ENCODE measurements at regions not wholly inside any gene's neighbourhood (a gene's known extent, or its start where the extent isn't known, plus 50 kb on each side); places are given as distances from the start of the nearest gene placed in this dataset.
"Not testable (repeated sequence)": the region's sequence is repeated elsewhere in the genome, so short reads cannot be mapped to it uniquely, and the experiment has no call there.

DNA sequence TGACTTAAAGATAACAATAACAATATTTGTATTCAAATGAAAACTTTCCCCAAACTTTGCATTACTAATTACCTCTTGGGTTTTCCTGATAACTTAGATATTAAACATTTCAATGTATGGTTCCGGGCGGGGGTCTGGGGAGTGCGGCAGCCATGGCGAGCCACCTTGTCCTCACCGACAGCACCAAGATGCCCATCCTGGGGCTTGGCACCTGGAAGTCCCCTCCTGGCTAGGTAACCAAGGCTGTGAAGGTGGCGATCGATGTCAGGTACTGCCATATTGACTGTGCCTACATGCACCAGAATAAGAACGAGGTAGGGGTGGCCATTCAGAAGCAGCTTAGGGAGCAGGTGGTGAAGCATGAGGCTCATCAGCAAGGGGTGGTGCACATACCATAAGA is 478.7 kb downstream of the CNTN3 start:
- no peak overlapping the region for H3K4me3 ChIP-seq
- ChIA-PET CTCF (no interaction called here), POLR2A (no interaction called here)
- no peaks in the 10 kb centered on the region for H3K4me1 ChIP-seq
- no peak overlapping the region for H3K27ac ChIP-seq
- DNase-seq (ENCODE audit: low read depth in 1 of 2, low spot score in 1 of 2) (no peak), ATAC-seq (no peak), FAIRE-seq (no peak)
- no peaks in the 10 kb centered on the region for H3K9me3 ChIP-seq
- no peak overlapping the region for H3K4me2 ChIP-seq
- no peak for TF ChIP-seq HOXB5 (CRISPR knock-in tag; IDR thresholded peaks at IDR 0.05)
- no peak for TF ChIP-seq NFE2L2 (conservative IDR thresholded peaks at IDR 0.05; ENCODE audit: low read length)
- TF ChIP-seq, protein P1, sequence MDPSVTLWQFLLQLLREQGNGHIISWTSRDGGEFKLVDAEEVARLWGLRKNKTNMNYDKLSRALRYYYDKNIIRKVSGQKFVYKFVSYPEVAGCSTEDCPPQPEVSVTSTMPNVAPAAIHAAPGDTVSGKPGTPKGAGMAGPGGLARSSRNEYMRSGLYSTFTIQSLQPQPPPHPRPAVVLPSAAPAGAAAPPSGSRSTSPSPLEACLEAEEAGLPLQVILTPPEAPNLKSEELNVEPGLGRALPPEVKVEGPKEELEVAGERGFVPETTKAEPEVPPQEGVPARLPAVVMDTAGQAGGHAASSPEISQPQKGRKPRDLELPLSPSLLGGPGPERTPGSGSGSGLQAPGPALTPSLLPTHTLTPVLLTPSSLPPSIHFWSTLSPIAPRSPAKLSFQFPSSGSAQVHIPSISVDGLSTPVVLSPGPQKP (IDR thresholded peaks at IDR 0.05; ENCODE audit: low read depth, low read length), result no peak
- TF ChIP-seq, protein P2, sequence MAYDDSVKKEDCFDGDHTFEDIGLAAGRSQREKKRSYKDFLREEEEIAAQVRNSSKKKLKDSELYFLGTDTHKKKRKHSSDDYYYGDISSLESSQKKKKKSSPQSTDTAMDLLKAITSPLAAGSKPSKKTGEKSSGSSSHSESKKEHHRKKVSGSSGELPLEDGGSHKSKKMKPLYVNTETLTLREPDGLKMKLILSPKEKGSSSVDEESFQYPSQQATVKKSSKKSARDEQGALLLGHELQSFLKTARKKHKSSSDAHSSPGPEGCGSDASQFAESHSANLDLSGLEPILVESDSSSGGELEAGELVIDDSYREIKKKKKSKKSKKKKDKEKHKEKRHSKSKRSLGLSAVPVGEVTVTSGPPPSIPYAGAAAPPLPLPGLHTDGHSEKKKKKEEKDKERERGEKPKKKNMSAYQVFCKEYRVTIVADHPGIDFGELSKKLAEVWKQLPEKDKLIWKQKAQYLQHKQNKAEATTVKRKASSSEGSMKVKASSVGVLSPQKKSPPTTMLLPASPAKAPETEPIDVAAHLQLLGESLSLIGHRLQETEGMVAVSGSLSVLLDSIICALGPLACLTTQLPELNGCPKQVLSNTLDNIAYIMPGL (CRISPR knock-in tag; IDR thresholded peaks at IDR 0.05; ENCODE audit: borderline replicate concordance), result no peak
- TF ChIP-seq PHF8 (IDR thresholded peaks at IDR 0.05; ENCODE audit: borderline replicate concordance, low read depth), result no peak
- TF ChIP-seq FOXS1 (CRISPR knock-in tag; IDR thresholded peaks at IDR 0.05), result no peak
- WGBS (ENCODE audit: missing lambda C conversion rate), result 27% methylated on average over 7 of the region's 8 CpGs

DNA sequence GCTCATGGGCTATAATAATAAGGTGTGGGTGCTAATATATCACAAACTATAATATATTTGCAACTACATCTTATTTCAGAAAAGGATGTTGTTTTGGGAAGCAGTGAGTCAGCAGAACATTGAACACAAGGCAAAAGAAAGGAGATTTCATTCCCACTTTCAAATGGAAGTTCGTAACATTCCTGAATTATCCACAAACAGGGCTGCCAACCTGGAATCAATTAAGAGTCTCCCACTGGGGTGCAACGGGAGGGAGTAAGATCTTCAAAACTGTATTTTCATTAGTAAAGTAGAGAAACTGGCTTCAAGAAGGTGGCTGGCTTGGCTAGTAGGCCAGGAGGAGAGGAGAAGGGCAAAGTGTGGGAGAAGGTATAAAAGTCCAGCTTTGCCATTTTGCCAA is 479.6 kb downstream of the CNTN3 start:
- ChIA-PET CTCF (no interaction called here), POLR2A (no interaction called here)
- Histone ChIP-seq H3K27ac (no peak overlapping the region), H3K4me2 (no peak overlapping the region), H3K4me3 (no peak overlapping the region), H3K4me1 (no peaks in the 10 kb centered on the region), H3K9me3 (no peaks in the 10 kb centered on the region)
- TF ChIP-seq BHLHE40 (IDR thresholded peaks at IDR 0.05; ENCODE audit: low read depth, low read length) (no peak), RFX5 (IDR thresholded peaks at IDR 0.05) (no peak), GATA3 (IDR thresholded peaks at IDR 0.05; ENCODE audit: borderline replicate concordance) (no peak), MYC (IDR thresholded peaks at IDR 0.05; ENCODE audit: borderline replicate concordance, low read length) (no peak), JUN (IDR thresholded peaks at IDR 0.05) (no peak), CBX2 (IDR thresholded peaks at IDR 0.05; ENCODE audit: borderline replicate concordance, low read depth) (no peak), ZNF302 (CRISPR knock-in tag; IDR thresholded peaks at IDR 0.05) (no peak), RARB (CRISPR knock-in tag; IDR thresholded peaks at IDR 0.05) (no peak), CHD4 (IDR thresholded peaks at IDR 0.05; ENCODE audit: borderline replicate concordance) (no peak)
- TF ChIP-seq, protein P3, sequence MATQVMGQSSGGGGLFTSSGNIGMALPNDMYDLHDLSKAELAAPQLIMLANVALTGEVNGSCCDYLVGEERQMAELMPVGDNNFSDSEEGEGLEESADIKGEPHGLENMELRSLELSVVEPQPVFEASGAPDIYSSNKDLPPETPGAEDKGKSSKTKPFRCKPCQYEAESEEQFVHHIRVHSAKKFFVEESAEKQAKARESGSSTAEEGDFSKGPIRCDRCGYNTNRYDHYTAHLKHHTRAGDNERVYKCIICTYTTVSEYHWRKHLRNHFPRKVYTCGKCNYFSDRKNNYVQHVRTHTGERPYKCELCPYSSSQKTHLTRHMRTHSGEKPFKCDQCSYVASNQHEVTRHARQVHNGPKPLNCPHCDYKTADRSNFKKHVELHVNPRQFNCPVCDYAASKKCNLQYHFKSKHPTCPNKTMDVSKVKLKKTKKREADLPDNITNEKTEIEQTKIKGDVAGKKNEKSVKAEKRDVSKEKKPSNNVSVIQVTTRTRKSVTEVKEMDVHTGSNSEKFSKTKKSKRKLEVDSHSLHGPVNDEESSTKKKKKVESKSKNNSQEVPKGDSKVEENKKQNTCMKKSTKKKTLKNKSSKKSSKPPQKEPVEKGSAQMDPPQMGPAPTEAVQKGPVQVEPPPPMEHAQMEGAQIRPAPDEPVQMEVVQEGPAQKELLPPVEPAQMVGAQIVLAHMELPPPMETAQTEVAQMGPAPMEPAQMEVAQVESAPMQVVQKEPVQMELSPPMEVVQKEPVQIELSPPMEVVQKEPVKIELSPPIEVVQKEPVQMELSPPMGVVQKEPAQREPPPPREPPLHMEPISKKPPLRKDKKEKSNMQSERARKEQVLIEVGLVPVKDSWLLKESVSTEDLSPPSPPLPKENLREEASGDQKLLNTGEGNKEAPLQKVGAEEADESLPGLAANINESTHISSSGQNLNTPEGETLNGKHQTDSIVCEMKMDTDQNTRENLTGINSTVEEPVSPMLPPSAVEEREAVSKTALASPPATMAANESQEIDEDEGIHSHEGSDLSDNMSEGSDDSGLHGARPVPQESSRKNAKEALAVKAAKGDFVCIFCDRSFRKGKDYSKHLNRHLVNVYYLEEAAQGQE (IDR thresholded peaks at IDR 0.05), result no peak
- TF ChIP-seq, protein P4, sequence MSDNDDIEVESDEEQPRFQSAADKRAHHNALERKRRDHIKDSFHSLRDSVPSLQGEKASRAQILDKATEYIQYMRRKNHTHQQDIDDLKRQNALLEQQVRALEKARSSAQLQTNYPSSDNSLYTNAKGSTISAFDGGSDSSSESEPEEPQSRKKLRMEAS (IDR thresholded peaks at IDR 0.05), result no peak
- FAIRE-seq (no peak), DNase-seq (ENCODE audit: low read depth in 1 of 2, low spot score in 1 of 2) (no peak), ATAC-seq (no peak)
- 3% methylated on average over 2 of the region's 2 CpGs for WGBS (ENCODE audit: missing lambda C conversion rate)

DNA sequence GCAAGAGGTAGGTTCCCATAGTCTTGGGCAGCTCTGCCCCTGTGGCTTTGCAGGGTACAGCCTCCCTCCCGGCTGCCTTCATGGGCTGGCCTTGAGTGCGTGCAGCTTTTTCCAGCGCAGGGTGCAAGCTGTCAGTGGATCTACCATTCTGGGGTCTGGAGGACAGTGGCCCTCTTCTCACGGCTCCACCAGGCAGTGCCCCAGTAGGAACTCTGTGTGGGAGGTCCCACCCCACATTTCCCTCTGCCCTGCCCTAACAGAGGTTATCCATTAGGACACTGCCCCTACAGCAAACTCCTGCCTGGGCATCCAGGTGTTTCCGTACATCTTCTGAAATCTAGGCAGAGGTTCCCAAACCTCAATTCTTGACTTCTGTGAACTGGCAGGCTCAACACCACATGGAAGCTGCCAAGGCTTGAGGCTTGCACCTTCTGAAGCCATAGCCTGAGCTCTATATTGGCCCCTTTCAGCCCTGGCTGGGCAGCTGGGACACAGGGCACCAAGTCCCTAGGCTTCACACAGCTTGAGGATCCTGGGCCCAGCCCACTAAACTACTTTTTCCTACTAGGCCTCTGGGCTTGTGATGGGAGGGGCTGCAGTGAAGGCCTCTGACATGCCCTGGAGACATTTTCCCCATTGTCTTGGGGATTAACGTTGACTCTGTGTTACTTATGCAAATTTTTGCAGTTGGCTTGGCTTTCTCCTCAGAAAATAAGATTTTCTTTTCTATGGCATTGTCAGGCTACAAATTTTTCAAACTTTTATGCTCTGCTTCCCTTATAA is 482.7 kb downstream of the CNTN3 start:
- H3K9me3 ChIP-seq; CTCF ChIA-PET; H3K4me1 ChIP-seq; POLR2A ChIA-PET; DNase-seq (ENCODE audit: low read depth in 1 of 2, low spot score in 1 of 2); H3K4me3 ChIP-seq; FAIRE-seq; ATAC-seq; H3K4me2 ChIP-seq; H3K27ac ChIP-seq: not testable (repeated sequence)
- WGBS (ENCODE audit: missing lambda C conversion rate), result 12% methylated on average over 6 of the region's 6 CpGs
